DND-41 (cell line): ENCODE measurements at regions not wholly inside any gene's neighbourhood (a gene's known extent, or its start where the extent isn't known, plus 50 kb on each side); places are given as distances from the start of the nearest gene placed in this dataset.

Experiments
- ATAC-seq: fragments of 200-7000 bp; cut with Tn5 transposase; 3 replicates; pipeline ENCODE4 v1.9.1; 2021; ENCODE audit warnings: low read depth; ENCODE audit not compliant: insufficient read depth
- DNase-seq: peaks from one replicate; pipeline ENCODE4 v3.0.0-alpha.2; 2020
- H2AFZ ChIP-seq: 2 replicates; pipeline ENCODE4 v1.6.0; 2012; ENCODE audit warnings: low read depth, low read length
- H3K27ac ChIP-seq: 2 replicates; pipeline ENCODE4 v1.5.1; 2012; ENCODE audit warnings: low read length, inconsistent platforms
- H3K27me3 ChIP-seq: fragments of 200-600 bp; sonication (generic); 2 replicates; pipeline ENCODE4 v1.6.0; 2012; ENCODE audit warnings: low read length, mild to moderate bottlenecking, inconsistent platforms; ENCODE audit not compliant: insufficient read depth, poor library complexity
- H3K36me3 ChIP-seq: 2 replicates; pipeline ENCODE4 v1.5.1; 2012; ENCODE audit warnings: low read length, inconsistent platforms; ENCODE audit not compliant: insufficient read depth
- H3K4me1 ChIP-seq: 2 replicates; pipeline ENCODE4 v1.5.1; 2012; ENCODE audit warnings: mild to moderate bottlenecking, low read length; ENCODE audit not compliant: insufficient read depth
- H3K4me2 ChIP-seq: 2 replicates; pipeline ENCODE4 v1.6.0; 2012; ENCODE audit warnings: mild to moderate bottlenecking, moderate library complexity, low read length, inconsistent platforms; ENCODE audit not compliant: insufficient read depth
- H3K4me3 ChIP-seq, 2 experiments: fragments of 200-600 bp in 1 of 2; shearing (Covaris generic) in 1 of 2; 2 replicates each; pipeline ENCODE4 v1.5.1; 2012 to 2016; ENCODE audit warnings: inconsistent platforms in 2 of 2, low read length in 2 of 2, mild to moderate bottlenecking in 2 of 2, low read depth in 1 of 2, moderate library complexity in 1 of 2
- H3K79me2 ChIP-seq: 2 replicates; pipeline ENCODE4 v1.6.0; 2012; ENCODE audit warnings: low read length, inconsistent platforms; ENCODE audit not compliant: insufficient read depth
- H3K9ac ChIP-seq: 2 replicates; pipeline ENCODE4 v1.6.0; 2012; ENCODE audit warnings: low read depth, mild to moderate bottlenecking, inconsistent platforms, low read length, moderate library complexity
- H3K9me3 ChIP-seq: 2 replicates; pipeline ENCODE4 v1.5.1; 2012; ENCODE audit warnings: low read length, moderate library complexity, mild to moderate bottlenecking, inconsistent platforms; ENCODE audit not compliant: insufficient read depth, severe bottlenecking
- H4K20me1 ChIP-seq: 2 replicates; pipeline ENCODE4 v1.6.0; 2012; ENCODE audit warnings: low read length; ENCODE audit not compliant: insufficient read depth
- CTCF ChIP-seq: IDR thresholded peaks from 2 replicates; pipeline ENCODE4 v1.5.1; 2012; ENCODE audit warnings: borderline replicate concordance, low read length, moderate library complexity, mild to moderate bottlenecking; ENCODE audit not compliant: poor library complexity, severe bottlenecking; ENCODE audit errors: extremely low read depth
- EZH2 ChIP-seq: IDR thresholded peaks from 3 replicates; pipeline ENCODE4 v1.6.1; 2012; ENCODE audit warnings: borderline replicate concordance, low read depth, mild to moderate bottlenecking, moderate library complexity, low read length, inconsistent platforms; ENCODE audit not compliant: severe bottlenecking

- no peaks in the 10 kb centered on the region for H4K20me1 ChIP-seq
- ATAC-seq (no peak), DNase-seq (no peak)
- H3K9me3 ChIP-seq: no peaks in the 10 kb centered on the region
- H3K4me1 ChIP-seq: no peaks in the 10 kb centered on the region
- H3K36me3 ChIP-seq: no peaks in the 10 kb centered on the region
- TF ChIP-seq CTCF (no peak), EZH2 (no peak)
- no peaks in the 10 kb centered on the region for H3K27me3 ChIP-seq
- H2AFZ ChIP-seq: no peak overlapping the region
- H3K27ac ChIP-seq: no peak overlapping the region
- no peak overlapping the region for H3K9ac ChIP-seq
- no peak overlapping the region for H3K4me3 ChIP-seq
- H3K4me2 ChIP-seq: no peak overlapping the region
- H3K79me2 ChIP-seq: no peaks in the 10 kb centered on the region
Observed at GRCh38 chr2:19807346-19807745, 94.4 kb downstream of the TTC32 start.

GRCh38 chr2:19806591-19806990, 95.2 kb downstream of the TTC32 start:
- Histone ChIP-seq H3K36me3 (no peaks in the 10 kb centered on the region), H3K4me1 (no peaks in the 10 kb centered on the region), H3K9ac (no peak overlapping the region), H3K4me3 (no peak overlapping the region), H3K79me2 (no peaks in the 10 kb centered on the region), H3K4me2 (no peak overlapping the region), H2AFZ (no peak overlapping the region), H3K9me3 (no peaks in the 10 kb centered on the region), H4K20me1 (no peaks in the 10 kb centered on the region), H3K27me3 (no peaks in the 10 kb centered on the region), H3K27ac (no peak overlapping the region)
- no peak for TF ChIP-seq EZH2
- no peak for TF ChIP-seq CTCF
- DNase-seq: no peak
- ATAC-seq: no peak

GRCh38 chr2:19806131-19806530, 95.7 kb downstream of the TTC32 start:
- Histone ChIP-seq H3K9ac (no peak overlapping the region), H3K79me2 (no peaks in the 10 kb centered on the region), H4K20me1 (no peaks in the 10 kb centered on the region), H3K27me3 (no peaks in the 10 kb centered on the region), H3K9me3 (no peaks in the 10 kb centered on the region), H3K4me1 (no peaks in the 10 kb centered on the region), H2AFZ (no peak overlapping the region), H3K4me3 (no peak overlapping the region), H3K27ac (no peak overlapping the region), H3K4me2 (no peak overlapping the region), H3K36me3 (no peaks in the 10 kb centered on the region)
- ATAC-seq (no peak), DNase-seq (no peak)
- no peak for TF ChIP-seq CTCF
- no peak for TF ChIP-seq EZH2

- Histone ChIP-seq H3K79me2 (no peaks in the 10 kb centered on the region), H3K4me2 (no peak overlapping the region), H3K9ac (no peak overlapping the region), H3K27ac (no peak overlapping the region), H3K9me3 (no peaks in the 10 kb centered on the region), H3K27me3 (no peaks in the 10 kb centered on the region), H4K20me1 (no peaks in the 10 kb centered on the region), H2AFZ (no peak overlapping the region), H3K4me1 (no peaks in the 10 kb centered on the region), H3K36me3 (no peaks in the 10 kb centered on the region), H3K4me3 (no peak overlapping the region)
- DNase-seq (no peak), ATAC-seq (no peak)
- TF ChIP-seq EZH2: no peak
- no peak for TF ChIP-seq CTCF
Observed at GRCh38 chr2:19805266-19805665, 96.5 kb downstream of the TTC32 start.
